Kidney (tissue), 13 donors: ENCODE measurements at regions not wholly inside any gene's neighbourhood (a gene's known extent, or its start where the extent isn't known, plus 50 kb on each side); places are given as distances from the start of the nearest gene placed in this dataset.

Source experiments
- DNase-seq, 5 donors: peaks; one replicate each; pipeline ENCODE4 v3.0.0-alpha.2; 2013 to 2020
- FAIRE-seq: peaks from 2 replicates; lab custom pipeline; 2012; peaks lifted over from hg19 to GRCh38; lab: Jason Lieb, UNC
- H3K27ac ChIP-seq, 2 donors: one replicate each; pipeline ENCODE4 v1.7.0; 2013; ENCODE audit warnings: low read depth in 2 of 2, low read length in 2 of 2, inconsistent platforms in 1 of 2
- H3K27me3 ChIP-seq: one replicate; pipeline ENCODE4 v1.7.1; 2013; ENCODE audit warnings: low read length, inconsistent platforms; ENCODE audit not compliant: control insufficient read depth, insufficient read depth
- H3K36me3 ChIP-seq, 3 donors: one replicate each; pipeline versions ENCODE4 v1.7.0 to v1.7.1; 2013; ENCODE audit warnings: low read length in 3 of 3, control low read depth in 1 of 3, inconsistent platforms in 1 of 3; ENCODE audit not compliant: insufficient read depth in 3 of 3, control insufficient read depth in 2 of 3
- H3K4me1 ChIP-seq, 3 donors: one replicate each; pipeline versions ENCODE4 v1.7.0 to v1.7.1; 2013; ENCODE audit warnings: low read length in 3 of 3, inconsistent platforms in 1 of 3, low read depth in 1 of 3; ENCODE audit not compliant: control insufficient read depth in 2 of 3, insufficient read depth in 2 of 3
- H3K4me3 ChIP-seq, 3 donors: one replicate each; pipeline versions ENCODE4 v1.7.0 to v1.8.1; 2013; ENCODE audit warnings: low read length in 3 of 3, control low read depth in 1 of 3, inconsistent platforms in 1 of 3
- H3K9ac ChIP-seq, 3 donors: one replicate each; pipeline versions ENCODE4 v1.7.0 to v1.7.1; 2013; ENCODE audit warnings: low read length in 3 of 3, control low read depth in 1 of 3, inconsistent platforms in 1 of 3
- H3K9me3 ChIP-seq, 3 donors: one replicate each; pipeline versions ENCODE4 v1.7.0 to v1.7.1; 2013; ENCODE audit warnings: low read length in 3 of 3, control low read depth in 1 of 3, inconsistent platforms in 1 of 3; ENCODE audit not compliant: control insufficient read depth in 2 of 3, insufficient read depth in 1 of 3
- intact Hi-C: fragments of 100-400 bp; cut with DNase I; formaldehyde crosslinking; loops from one replicate; pipeline ENCODE4 v1.11.1; 2022
- TF ChIP-seq, protein P1 (sequence below): IDR thresholded peaks from 3 replicates; pipeline ENCODE4 v1.5.1; 2012; ENCODE audit warnings: mild to moderate bottlenecking, moderate library complexity, borderline replicate concordance; ENCODE audit not compliant: insufficient read depth; ENCODE audit errors: extremely low read depth
- donor health status: control.
- donor health status: control.
- donor health status: control.
- donor health status: control.
- donor health status: control.
- donor health status: DM: yes; HTN: yes; CAD: no.
- donor health status: Normal renal cell carcinoma (clear cell type).

DNA sequence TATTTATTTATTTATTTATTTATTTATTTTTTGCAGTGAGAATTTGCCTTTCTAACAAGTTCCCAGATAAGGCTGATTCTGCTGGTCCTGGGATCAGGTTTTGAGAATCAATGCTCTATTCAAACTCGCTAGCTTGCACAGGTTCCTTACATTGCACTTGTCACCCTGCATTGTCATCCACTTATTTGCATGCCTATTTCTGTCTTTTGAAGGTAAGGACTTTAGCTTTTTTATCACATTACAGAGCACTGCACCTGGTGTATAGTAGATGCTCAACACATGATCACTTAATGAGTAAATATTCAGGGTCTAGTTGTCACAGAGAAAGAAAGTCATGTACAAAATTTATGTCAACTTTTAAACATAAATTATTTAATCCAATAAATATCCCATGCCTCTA, 219.7 kb upstream of the BTG1 start:
- Histone ChIP-seq H3K27ac (no peak overlapping the region), H3K27me3 (no peaks in the 10 kb centered on the region), H3K4me1 (peaks cover 0 to 3% (median 0%) of the 10 kb centered on the region in 3 donors), H3K36me3 (no peaks in the 10 kb centered on the region), H3K9ac (no peak overlapping the region), H3K9me3 (no peaks in the 10 kb centered on the region), H3K4me3 (no peak overlapping the region)
- DNase-seq (no peak), FAIRE-seq (no peak)
- intact Hi-C loops: no loop called here
- TF ChIP-seq, protein P1, sequence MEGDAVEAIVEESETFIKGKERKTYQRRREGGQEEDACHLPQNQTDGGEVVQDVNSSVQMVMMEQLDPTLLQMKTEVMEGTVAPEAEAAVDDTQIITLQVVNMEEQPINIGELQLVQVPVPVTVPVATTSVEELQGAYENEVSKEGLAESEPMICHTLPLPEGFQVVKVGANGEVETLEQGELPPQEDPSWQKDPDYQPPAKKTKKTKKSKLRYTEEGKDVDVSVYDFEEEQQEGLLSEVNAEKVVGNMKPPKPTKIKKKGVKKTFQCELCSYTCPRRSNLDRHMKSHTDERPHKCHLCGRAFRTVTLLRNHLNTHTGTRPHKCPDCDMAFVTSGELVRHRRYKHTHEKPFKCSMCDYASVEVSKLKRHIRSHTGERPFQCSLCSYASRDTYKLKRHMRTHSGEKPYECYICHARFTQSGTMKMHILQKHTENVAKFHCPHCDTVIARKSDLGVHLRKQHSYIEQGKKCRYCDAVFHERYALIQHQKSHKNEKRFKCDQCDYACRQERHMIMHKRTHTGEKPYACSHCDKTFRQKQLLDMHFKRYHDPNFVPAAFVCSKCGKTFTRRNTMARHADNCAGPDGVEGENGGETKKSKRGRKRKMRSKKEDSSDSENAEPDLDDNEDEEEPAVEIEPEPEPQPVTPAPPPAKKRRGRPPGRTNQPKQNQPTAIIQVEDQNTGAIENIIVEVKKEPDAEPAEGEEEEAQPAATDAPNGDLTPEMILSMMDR: no peak

DNA sequence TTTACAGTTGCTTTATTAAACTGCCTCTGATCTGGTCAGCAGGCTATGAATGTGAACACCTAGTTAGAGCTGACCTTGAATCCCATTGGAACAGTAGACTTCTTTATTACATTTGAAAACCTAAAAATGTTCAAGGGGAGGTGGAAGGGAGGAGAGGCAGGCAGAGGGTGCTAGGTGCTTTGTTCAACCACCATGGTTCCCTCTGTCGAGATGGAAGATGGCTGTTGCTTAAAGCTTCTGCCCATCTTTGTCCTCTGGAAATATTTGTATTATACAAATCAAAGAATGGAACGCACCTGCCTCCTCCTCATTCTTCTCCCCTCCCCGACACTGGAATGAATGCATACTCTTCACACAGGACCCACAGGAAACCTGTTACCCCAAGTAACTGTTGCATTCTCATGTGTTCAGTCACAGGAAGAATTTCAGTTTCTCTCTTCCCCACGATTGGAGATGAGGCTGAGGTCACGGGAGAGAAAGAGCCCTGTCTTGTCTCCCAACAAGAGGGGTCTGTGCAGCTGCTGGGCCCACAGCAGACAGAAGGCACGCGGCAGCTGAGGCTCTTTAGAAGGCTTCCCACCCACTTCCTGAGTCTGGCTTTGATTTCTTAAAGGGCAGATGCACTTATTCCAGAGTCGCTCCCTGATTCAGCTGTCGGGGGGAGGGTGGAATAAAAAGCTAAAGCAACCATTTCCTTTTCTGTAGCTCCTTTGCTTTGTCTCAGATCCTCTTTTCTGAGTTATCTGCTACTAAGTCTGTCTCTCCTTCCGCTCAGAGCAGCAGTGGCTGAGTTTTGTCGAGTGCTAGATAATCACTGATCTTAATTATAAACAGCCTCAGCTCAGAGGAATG, 217.9 kb upstream of the BTG1 start:
- DNase-seq (peak; percentile 29 to 80 (median 53)), FAIRE-seq (no peak)
- peak overlapping the region in 1 of 2 donors; percentile 23 for H3K27ac ChIP-seq
- intact Hi-C loops: no loop called here
- peak overlapping the region in 1 of 3 donors; percentile 7 for H3K4me3 ChIP-seq
- H3K36me3 ChIP-seq: no peaks in the 10 kb centered on the region
- no peaks in the 10 kb centered on the region for H3K27me3 ChIP-seq
- peaks cover 0 to 3% (median 0%) of the 10 kb centered on the region in 3 donors for H3K4me1 ChIP-seq
- TF ChIP-seq, protein P1: no peak
- no peaks in the 10 kb centered on the region for H3K9me3 ChIP-seq
- no peak overlapping the region for H3K9ac ChIP-seq

DNA sequence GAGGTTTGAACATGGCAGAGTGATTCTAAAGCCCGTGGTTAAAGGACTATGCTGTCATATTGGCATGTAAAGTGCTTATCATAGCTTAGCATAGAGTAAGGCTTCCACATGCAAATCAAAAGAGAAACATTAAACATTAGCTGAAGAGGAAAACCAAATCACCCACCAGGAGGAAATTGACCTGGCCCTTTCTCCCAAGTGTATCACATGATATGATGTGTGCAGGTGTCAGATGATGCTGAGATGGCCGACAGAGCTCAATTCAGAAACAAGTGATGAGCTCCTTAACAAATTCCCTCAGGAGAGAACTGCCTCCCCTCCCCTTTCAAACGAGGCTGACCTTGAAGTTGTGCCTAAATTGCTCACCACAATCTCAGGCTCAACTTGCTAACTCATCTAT, 217.1 kb upstream of the BTG1 start:
- Histone ChIP-seq H3K27ac (peak overlapping the region in 1 of 2 donors; percentile 23), H3K9me3 (no peaks in the 10 kb centered on the region), H3K36me3 (no peaks in the 10 kb centered on the region), H3K27me3 (no peaks in the 10 kb centered on the region), H3K9ac (no peak overlapping the region), H3K4me1 (peaks cover 0 to 3% (median 0%) of the 10 kb centered on the region in 3 donors), H3K4me3 (no peak overlapping the region)
- DNase-seq (no peak), FAIRE-seq (no peak)
- intact Hi-C loops: no loop called here
- TF ChIP-seq, protein P1: no peak
